Esophagus squamous epithelium (tissue), 5 donors: ENCODE measurements at regions not wholly inside any gene's neighbourhood (a gene's known extent, or its start where the extent isn't known, plus 50 kb on each side); places are given as distances from the start of the nearest gene placed in this dataset.

Experiments
- DNase-seq: peaks from one replicate; lab custom pipeline; 2025; lab: John Stamatoyannopoulos, UW
- H3K27ac ChIP-seq, 4 donors: fragments of 200-600 bp; sonication (generic); one replicate each; pipeline ENCODE4 v1.5.1; 2016 to 2019; ENCODE audit warnings: mild to moderate bottlenecking in 1 of 4
- H3K27me3 ChIP-seq, 4 donors: fragments of 200-600 bp; sonication (generic); 1 replicate in 3 of 4; 2 replicates in 1 of 4; pipeline versions ENCODE4 v1.5.1 to v1.6.0; 2017 to 2021; ENCODE audit warnings: antibody characterized with exemption in 1 of 4
- H3K36me3 ChIP-seq, 3 donors: fragments of 200-600 bp; sonication (generic); one replicate each; pipeline ENCODE4 v1.5.1; 2016 to 2019
- H3K4me1 ChIP-seq, 3 donors: fragments of 200-600 bp; sonication (generic); one replicate each; pipeline ENCODE4 v1.5.1; 2017 to 2019
- H3K4me3 ChIP-seq, 4 donors: fragments of 200-600 bp; sonication (generic); 1 replicate in 3 of 4; 2 replicates in 1 of 4; pipeline ENCODE4 v1.5.1; 2016 to 2019; ENCODE audit warnings: mild to moderate bottlenecking in 2 of 4, moderate library complexity in 1 of 4
- H3K9me3 ChIP-seq, 3 donors: fragments of 200-600 bp; sonication (generic); one replicate each; pipeline ENCODE4 v1.5.1; 2016 to 2019
- CTCF ChIP-seq, 6 experiments: fragments of 450-650 bp in 4 of 6; fragments of 200-600 bp in 2 of 6; sonication (generic) in 2 of 6; IDR thresholded peaks; one replicate each; pipeline ENCODE4 v1.5.1; 2016 to 2019; ENCODE audit warnings: antibody characterized with exemption in 6 of 6, mild to moderate bottlenecking in 4 of 6, moderate library complexity in 4 of 6
- POLR2A ChIP-seq, 4 donors: fragments of 450-650 bp; IDR thresholded peaks; one replicate each; pipeline ENCODE4 v1.6.1; 2017; ENCODE audit warnings: antibody characterized with exemption in 4 of 4, mild to moderate bottlenecking in 4 of 4, moderate library complexity in 3 of 4
- WGBS, 2 donors: methylation state at CpG; one replicate each; pipeline ENCODE4 v1.1.5; 2018; 5-methylcytosine and 5-hydroxymethylcytosine counted together
- intact Hi-C: fragments of 100-400 bp; cut with DNase I; formaldehyde crosslinking; loops from one replicate; pipeline ENCODE4 v1.15.0; 2022
- donor health status: DM: yes; HTN: yes; CAD: no.

- H3K4me3 ChIP-seq: no peak overlapping the region
- no peak for DNase-seq
- H3K27ac ChIP-seq: no peak overlapping the region
- H3K9me3 ChIP-seq: peaks cover 0 to 6% (median 0%) of the 10 kb centered on the region in 3 donors
- no peaks in the 10 kb centered on the region for H3K4me1 ChIP-seq
- H3K27me3 ChIP-seq: no peaks in the 10 kb centered on the region
- TF ChIP-seq POLR2A (IDR thresholded peaks at IDR 0.05) (no peak), CTCF (IDR thresholded peaks at IDR 0.05) (no peak)
- 0 to 58% methylated on average over 1 to 2 of the region's 2 CpGs for WGBS, 2 donors
- intact Hi-C loops: no loop called here
- no peaks in the 10 kb centered on the region for H3K36me3 ChIP-seq
Measured at GRCh38 chr11:38448284-38448683, 1850.2 kb upstream of the RAG2 start.

GRCh38 chr11:38446336-38446735, 1848.3 kb upstream of the RAG2 start:
- Histone ChIP-seq H3K4me3 (no peak overlapping the region), H3K4me1 (no peaks in the 10 kb centered on the region), H3K36me3 (no peaks in the 10 kb centered on the region), H3K27ac (no peak overlapping the region), H3K9me3 (peaks cover 0 to 6% (median 0%) of the 10 kb centered on the region in 3 donors), H3K27me3 (no peaks in the 10 kb centered on the region)
- intact Hi-C loops: no loop called here
- no peak for DNase-seq
- WGBS, 2 donors: 67 to 80% methylated on average over 1 of the region's 1 CpG
- no peak for TF ChIP-seq POLR2A (IDR thresholded peaks at IDR 0.05)
- TF ChIP-seq CTCF (IDR thresholded peaks at IDR 0.05): no peak

GRCh38 chr11:38438091-38438490, 1840.1 kb upstream of the RAG2 start:
- Histone ChIP-seq H3K4me3 (no peak overlapping the region), H3K9me3 (no peaks in the 10 kb centered on the region), H3K36me3 (no peaks in the 10 kb centered on the region), H3K27me3 (no peaks in the 10 kb centered on the region), H3K4me1 (no peaks in the 10 kb centered on the region), H3K27ac (no peak overlapping the region)
- TF ChIP-seq CTCF (IDR thresholded peaks at IDR 0.05) (no peak), POLR2A (IDR thresholded peaks at IDR 0.05) (no peak)
- no peak for DNase-seq
- intact Hi-C loops: no loop called here

GRCh38 chr11:38425578-38425977, 1827.5 kb upstream of the RAG2 start:
- Histone ChIP-seq H3K4me3 (no peak overlapping the region), H3K4me1 (no peaks in the 10 kb centered on the region), H3K36me3 (no peaks in the 10 kb centered on the region), H3K9me3 (no peaks in the 10 kb centered on the region), H3K27me3 (no peaks in the 10 kb centered on the region), H3K27ac (no peak overlapping the region)
- no peak for DNase-seq
- 66 to 73% methylated on average over 3 of the region's 3 CpGs for WGBS, 2 donors
- intact Hi-C loops: no loop called here
- no peak for TF ChIP-seq POLR2A (IDR thresholded peaks at IDR 0.05)
- no peak for TF ChIP-seq CTCF (IDR thresholded peaks at IDR 0.05)

- Histone ChIP-seq H3K4me1 (no peaks in the 10 kb centered on the region), H3K9me3 (no peaks in the 10 kb centered on the region), H3K27ac (no peak overlapping the region), H3K36me3 (no peaks in the 10 kb centered on the region), H3K4me3 (no peak overlapping the region), H3K27me3 (no peaks in the 10 kb centered on the region)
- TF ChIP-seq POLR2A (IDR thresholded peaks at IDR 0.05) (no peak), CTCF (IDR thresholded peaks at IDR 0.05) (no peak)
- intact Hi-C loops: no loop called here
- WGBS, 2 donors: 35 to 50% methylated on average over 2 of the region's 2 CpGs
- no peak for DNase-seq
Measured at GRCh38 chr11:38423042-38423441, 1825.0 kb upstream of the RAG2 start.
